NT2/D1 (cell line): ENCODE measurements at regions not wholly inside any gene's neighbourhood (a gene's known extent, or its start where the extent isn't known, plus 50 kb on each side); places are given as distances from the start of the nearest gene placed in this dataset.

Experiments
- SUZ12 ChIP-seq: IDR thresholded peaks from 2 replicates; pipeline ENCODE4 v1.6.1; 2011; ENCODE audit not compliant: insufficient read length, insufficient read depth; ENCODE audit errors: extremely low read depth
- YY1 ChIP-seq: IDR thresholded peaks from 2 replicates; pipeline ENCODE4 v1.6.1; 2011; ENCODE audit not compliant: insufficient read length, insufficient read depth

DNA sequence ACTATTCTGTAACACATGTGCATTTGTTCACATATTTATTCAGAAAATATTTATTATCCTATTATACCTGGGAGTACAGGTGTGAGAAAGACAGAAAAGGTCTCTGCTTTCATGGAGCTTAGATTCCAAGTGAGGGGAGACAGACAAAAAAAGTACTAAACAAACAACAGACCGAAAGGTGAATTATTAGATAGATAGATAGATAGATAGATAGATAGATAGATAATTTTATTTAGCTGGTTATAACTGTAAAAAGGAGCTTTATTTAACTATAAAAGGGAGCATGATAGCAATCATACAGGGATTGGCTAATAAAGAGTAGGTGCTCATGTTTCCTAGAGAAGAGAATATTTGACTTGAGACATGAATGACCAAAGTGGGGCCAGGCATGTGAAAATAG lies 119.4 kb downstream of the TNFSF18 start:
- no peak for TF ChIP-seq SUZ12
- no peak for TF ChIP-seq YY1
